HG03196 (cell line): ENCODE measurements at regions not wholly inside any gene's neighbourhood (a gene's known extent, or its start where the extent isn't known, plus 50 kb on each side); places are given as distances from the start of the nearest gene placed in this dataset.

Experiments used
- ATAC-seq: cut with Tn5 transposase; IDR thresholded peaks from one replicate; pipeline ENCODE4 v1.9.1; 2021; ENCODE audit not compliant: unreplicated experiment

DNA sequence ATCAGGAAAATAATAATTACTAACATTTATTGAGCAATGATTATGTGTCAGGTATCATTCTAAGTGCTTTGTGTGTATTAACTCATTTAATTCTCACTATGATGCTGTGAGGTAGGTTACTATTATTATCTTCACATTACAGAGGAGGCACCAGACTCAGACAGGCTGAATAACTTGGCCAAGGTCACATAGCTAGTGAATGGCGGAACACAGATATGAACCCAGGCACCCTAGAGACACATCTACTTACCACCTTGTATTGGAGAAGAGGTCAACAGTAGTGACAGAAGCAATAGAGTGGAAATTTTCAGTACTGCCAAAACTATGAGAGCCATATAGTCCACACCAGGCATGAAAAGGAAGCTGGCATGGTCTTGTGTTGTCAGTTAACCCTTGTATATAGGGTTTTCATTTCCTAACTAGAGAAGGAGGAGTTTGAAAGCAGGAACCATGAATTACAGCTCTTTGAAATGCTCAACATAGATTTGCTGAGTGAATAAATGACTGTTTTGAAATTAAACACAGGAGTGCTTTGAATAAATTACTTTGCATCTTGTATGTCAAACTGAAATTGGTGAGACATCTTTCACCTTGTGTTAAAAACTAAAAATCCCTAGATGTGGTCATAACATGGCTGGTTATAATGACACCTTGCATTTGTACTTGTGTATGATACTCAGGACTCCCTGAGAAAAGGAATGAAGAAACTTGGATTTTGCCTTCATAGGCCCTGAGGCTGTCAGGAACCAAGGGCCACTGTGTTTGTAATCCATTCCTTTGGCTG lies 71.8 kb downstream of the RTL9 start:
- ATAC-seq: no peak

DNA sequence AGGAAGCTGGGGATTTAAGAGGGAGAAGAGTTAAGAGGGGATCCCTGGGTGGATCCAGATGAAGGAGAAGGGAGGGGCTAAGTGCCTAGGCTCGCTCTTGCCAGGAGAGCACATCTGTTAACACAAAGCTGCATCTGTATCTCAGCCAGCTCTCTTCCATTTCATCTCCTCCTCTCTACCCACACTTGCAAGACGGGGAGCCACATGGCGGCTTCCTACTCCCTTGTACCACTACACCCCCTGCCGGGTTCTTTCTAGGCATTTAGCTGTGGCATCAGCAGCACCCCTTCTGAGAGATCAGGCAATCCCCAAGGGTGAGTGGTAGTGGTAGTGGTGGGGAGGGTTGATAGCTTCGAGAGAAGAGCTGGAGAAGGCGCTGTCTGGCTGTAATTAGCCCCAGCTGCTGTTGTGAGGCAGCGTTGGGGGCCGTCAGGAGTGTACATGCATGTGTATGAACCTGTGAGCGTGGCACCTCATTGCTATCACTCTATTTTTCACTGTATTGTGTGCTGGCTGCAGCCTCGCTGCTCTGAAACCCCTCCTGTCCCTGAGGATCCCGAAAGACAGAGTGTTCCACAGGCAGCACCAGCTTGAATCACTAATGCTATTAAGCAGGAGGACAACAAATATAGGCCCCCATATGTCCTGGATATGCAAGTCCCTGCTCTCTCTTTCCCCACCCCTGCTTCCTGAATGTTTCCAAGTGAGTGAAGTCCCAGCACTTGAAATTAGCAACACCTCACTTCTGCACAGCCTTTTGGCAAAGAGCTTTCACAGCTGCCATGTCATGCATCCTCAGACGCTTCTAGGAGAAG lies 73.7 kb downstream of the RTL9 start:
- no peak for ATAC-seq

DNA sequence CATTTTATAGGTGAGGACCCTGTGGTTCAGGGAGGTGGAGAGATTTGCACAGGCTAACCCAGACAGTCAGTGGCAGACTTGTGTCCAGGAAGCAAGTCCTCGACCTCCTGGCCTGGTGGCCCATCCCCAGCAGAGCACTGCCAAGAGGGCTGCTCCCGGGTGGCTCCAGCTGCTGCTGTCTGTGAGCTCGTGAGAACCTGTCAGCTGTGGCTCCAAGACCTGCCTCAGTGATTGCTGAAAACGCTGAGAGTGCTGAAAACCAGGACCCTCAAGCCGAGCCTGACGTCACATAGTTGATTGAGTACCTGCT lies 74.2 kb downstream of the RTL9 start:
- ATAC-seq: no peak

DNA sequence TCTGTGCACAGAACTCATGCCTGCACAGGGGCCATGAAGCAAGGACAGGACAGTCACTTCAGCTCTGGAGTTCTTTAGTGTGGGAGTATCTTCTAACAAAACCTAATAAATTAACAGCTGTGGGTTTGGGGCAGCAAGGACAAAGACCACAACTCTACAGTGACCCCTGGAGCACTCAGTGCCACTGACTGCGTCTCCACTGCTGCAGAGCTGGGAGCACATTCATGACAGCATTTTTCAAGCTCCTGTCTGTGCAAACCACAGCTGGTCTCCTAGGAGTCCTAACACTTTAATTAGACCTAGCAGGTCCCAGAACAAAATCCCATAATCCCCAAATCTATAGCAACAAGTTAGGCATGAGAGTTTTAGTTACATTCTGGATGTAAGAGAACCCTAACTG lies 76.5 kb downstream of the RTL9 start:
- no peak for ATAC-seq

DNA sequence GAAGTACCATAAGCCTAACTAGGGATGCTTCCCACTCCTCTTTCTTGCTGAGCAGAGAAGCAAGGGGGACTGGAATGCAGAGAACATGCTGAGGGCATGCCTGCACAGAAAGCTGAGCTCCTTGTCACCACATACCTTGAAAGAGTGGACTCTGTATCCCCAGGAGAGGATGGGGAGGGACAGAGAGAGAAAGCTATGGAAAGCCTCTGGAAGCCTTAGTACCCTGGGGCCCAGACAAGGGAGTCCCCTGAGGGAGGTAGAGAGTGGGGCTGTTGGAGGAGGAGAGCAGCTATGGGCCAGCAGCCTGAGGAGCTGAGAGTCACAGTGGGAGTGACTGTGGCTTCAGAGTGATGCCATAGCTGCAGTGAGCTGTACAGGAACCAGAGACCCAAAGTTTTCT lies 77.9 kb downstream of the RTL9 start:
- ATAC-seq: no peak

DNA sequence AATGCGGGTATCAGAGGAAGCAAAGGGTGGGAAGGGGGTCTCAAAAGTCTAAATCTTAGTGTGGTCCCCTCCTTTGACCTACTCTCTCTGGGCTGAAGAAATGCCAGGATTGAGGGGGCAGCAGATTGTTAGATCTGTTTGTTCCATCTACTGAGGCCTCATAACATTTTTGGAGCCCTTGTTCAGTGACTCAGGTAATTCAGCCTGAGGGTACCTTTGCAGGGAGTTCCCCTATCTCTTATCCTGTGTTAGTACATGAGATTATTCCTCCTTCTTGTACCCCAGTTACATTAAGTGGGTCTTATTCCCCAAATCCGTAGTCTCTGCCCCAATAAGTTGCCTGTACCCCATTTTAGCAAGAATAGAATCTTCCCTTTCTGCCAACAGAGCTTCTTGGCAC lies 79.0 kb downstream of the RTL9 start:
- no peak for ATAC-seq

DNA sequence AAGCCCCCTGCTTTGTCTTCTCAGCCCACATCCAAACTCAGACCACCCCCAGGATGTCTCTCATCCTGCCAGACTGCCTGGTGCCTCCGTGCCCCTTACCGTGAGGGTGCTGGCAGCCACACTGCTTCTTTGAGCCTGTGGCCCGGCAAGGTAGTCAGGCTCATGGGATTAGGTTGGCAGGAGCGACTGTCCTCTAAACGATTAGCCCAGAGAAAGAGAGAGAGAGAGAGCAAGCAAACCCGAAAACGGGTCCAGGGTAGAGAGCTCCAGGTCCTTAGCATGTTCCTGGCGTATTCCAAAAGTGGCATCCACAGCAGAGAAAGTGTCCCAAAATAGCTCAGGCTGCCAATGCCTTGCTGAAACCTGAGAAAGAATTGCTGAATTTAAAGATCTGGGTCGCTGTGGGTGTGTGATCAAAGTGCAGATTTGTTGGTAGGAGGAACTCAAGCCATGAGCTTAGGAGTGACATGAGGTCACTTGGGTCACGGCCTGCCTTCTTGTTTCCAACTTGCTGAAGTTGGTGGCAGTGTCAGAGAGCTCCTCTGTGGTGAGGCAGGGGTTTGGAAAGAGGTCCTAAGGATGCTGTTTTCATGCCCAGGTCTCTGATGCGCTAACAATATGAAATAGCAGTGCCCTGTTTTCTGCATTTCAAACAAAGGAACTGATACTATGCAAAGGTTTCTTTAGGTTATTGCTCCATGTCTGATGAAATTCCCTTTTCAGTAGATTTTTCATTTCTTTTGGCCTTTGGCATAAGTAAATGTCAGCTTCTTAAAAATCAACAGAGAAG lies 81.6 kb downstream of the RTL9 start:
- no peak for ATAC-seq

DNA sequence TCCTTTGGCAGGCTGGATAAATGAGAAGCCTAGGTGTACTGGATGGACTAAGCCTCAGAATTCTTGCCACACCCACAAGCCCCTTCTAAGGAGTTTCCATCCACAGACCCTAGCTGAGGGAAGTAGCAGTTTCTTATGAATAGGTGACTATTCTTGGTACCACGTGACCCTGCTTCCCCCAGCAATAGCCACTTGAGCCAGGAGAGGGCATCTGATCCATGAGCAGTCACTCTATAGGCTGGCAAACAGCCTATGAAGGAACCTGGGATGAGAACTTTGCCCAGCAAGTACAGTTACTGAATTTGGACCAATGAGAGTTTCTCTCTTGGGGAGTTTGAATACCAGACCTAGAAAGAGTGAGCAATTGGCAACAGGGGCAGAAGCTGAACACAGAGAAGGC lies 84.0 kb downstream of the RTL9 start:
- no peak for ATAC-seq

DNA sequence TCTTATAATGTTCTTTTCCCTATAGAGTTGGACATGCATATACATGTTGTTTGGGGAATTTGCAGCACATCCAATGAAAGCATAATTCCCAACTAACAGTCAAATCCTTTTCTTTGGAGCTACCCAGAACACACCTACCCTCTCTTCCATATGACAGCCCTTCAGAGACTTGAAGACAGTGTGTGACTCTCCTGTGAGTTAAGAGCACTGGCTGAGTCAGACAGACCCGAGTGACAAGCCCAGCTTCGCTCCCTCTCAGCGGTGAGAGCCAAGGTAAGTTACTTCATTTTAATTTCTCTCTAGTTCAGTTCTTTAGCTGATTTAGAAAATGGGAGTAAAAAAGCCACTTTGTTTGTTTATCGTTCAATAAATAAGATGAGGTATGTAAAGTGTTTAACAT lies 86.3 kb downstream of the RTL9 start:
- ATAC-seq: no peak

DNA sequence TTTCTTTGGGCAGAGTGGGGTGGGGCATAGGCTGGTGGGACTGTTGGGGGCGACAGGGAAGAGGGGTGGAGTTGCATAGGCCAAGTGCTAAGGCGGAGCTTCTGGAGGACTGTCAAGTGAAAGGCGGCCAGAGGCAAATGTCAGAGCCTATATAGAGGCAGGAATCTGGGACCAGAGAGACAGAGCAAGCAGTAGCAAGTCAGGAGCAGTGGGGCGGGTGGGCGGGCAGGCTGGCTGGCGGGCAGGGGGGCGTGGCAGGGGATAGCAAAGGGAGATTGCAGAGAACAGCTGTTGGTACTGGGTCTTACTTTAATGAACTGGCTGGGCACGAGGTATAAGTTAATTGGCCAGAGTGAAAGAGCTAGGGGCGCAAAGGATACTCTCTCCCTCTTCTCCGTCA lies 89.8 kb downstream of the RTL9 start:
- ATAC-seq: no peak

DNA sequence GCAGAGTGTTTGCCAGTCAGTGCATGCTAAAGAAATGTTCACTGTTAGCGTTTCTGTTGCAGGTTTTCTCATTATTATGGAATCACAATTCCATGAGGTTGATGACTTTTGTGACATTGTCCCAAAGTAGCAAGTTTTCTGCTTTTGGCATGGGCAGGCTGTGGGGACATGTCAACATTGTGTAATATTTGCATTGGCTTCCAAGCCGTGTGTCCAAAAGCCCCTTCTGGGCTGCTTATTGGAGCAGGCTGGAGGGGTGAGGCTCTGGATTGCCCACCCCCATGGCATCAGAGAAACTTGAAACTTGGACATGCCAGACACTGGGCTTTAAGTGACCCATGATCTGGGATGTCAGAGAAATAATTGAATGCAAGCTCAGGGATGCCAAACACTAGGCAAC lies 90.7 kb downstream of the RTL9 start:
- no peak for ATAC-seq

DNA sequence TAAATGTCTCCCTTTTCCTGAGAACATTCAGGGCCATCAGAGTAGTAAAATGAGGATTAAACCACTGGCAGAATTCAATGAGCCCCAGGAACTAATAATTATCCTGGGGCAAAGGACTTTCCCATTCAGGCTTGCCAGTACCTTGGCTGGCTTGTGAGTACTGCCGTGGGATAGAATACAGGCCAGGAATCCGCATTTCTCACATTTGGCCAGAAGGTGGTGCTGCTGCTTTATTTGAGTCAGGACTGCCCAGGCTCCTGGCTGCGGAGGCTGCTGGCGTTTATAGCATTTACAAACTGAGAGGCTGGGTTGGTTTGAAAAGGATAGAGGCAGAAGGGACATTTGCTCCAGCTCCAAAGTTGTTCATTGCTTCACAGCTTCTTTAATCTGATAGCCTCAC lies 91.4 kb downstream of the RTL9 start:
- peak; percentile 59 for ATAC-seq

DNA sequence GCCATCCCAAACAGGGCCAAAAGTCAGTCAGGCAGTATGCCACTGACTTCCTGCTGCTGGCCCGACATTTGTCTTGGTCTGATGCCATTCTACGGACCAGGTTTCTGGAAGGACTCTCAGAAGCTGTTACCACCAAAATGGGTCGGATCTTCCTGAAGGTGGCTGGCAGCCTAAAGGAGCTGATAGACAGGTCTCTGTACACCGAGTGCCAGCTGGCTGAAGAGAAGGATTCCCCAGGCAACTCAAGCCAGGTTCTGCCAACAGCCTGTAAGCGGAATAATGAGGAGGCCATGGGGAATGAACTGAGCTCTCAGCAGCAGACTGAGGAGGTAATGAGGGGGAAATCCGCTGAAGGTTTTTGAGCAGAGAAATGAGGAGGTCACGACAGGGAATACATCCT lies 95.7 kb downstream of the RTL9 start:
- no peak for ATAC-seq

DNA sequence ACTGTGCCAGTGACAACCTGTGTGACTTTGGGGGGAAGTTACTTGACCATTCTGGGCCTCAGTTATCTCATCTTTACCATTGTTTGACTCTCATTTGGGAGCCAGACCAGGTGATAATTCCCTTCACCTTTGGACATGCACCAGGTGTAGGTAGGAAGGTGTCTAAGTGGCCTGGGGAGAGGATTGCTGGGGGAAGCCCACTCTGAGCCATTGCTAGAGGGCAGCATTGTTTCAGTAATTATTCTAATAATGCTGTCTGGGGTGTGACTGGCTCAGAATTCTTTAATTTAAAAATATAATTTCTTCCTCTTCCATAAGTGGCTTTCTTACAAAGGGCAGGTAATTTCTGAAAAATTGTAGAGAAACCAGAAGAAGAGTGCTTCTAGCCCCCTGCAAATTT lies 104.3 kb downstream of the RTL9 start:
- no peak for ATAC-seq

DNA sequence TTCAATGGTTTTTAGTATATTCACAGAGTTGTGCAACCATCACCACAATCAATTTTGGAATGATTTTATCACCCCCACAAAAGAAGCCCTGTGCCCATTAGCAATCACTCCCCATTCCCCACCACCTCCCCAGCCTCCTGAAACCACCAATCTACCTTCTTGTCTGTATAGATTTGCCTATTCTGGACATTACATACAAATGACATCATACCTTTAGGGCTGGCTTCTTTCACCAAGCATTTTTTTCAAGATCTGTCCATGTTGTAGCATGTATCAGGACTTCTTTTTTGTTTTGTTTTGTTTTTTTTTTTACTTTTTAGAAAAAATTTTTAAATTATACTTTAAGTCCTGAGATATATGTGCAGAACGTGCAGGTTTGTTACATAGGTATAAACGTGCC lies 108.1 kb downstream of the RTL9 start:
- no peak for ATAC-seq

DNA sequence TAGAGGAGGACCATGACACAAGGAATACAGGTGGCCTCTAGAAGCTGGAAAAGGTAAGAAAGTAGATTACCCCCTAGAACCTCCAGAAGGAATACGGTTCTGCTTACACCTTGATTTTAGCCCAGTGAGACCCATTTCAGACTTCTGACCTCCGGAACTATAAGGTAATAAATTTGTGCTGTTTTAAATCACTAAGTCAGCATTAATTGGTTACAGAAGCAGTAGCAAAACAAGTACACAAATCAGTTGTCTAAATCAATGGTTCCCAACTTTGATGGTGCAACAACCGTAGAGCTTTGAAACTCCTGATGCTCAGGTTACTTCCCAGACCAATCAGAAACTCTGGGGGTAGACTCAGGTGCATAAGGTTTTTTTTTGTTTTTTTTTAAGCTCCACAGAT lies 113.6 kb downstream of the RTL9 start:
- ATAC-seq: no peak

DNA sequence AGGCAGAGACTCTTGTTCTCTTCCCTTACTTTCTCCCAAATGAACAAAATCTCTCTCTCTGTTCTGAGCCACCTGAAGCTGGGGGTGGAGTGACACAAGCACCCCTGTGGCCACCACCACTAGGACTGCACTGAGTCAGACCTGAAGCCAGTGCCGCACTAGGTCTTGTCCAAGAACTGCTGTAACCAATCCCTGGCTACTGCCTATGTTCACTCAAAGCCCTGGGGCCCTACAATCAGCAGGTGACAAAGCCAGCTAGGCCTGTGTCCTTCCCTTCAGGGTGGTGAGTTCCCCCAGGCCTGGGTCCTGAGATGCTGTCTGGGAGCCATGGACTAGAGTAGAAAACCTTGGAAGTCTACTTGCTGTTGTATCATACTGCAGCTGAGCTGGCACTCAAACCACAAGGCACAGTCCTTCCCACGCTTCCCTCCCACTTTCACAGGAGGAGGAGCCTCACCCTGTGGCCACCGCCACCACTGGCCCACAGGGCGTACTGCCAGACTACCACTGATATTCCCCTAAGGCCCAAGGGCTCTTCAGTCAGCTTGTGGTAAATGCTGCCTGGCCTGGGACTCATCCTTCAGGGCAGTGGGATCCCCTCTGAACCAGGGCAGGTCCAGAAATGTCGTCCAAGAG lies 119.1 kb downstream of the RTL9 start:
- ATAC-seq: no peak

DNA sequence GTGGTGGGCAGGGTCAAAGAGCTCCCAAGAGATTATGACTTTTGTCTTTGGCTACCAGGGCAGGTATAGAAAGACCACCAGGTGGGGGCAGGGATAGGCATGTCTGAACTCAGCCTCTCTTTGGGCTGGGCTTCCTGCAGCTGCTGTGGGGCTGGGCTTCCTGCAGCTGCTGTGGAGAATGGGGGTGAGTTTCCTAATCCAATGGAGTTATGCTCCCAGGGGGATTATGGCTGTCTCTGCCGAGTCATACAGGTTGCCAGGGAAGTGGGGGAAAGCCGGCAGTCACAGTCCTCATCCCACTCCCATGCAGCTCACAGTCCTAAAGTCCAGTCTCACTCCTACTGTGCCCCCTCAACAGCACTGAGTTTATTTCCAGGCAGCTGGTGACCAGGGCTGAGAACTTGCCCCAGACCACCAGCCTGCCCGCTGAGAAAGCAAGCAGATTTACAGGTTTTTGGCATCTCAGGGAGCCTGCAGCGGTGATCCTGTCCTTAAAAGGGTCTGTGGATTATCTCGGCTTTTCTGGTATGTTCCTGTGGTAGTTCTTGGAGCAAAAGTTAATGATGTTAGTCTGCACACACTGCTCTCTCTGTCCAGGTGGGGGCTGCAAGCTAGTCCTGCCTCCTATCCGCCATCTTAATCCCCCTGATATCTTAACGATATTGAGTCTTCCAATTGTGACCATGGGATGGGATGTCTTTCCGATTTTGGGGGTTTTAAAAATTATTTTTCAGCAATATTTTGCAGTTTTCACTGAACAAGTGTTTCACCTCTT lies 133.4 kb downstream of the RTL9 start:
- no peak for ATAC-seq

DNA sequence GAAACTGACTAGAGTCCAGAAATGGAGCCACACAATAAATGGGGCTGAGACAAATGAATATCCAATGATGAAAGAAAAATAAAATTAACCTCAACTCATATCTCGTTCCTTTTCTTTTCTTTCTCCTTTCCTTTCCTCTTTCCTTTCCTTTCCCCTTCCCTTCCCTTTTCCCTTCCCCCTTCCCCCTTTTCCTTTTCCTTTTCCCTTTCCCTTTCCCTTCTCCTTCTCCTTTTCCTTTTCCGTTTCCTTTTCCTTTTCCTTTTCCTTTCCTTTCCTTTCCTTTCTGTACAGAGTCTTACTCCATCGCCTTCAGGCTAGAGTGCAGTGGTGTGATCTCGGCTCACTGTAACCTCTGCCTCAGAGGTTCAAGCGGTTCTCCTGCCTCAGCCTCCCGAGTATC lies 146.3 kb downstream of the RTL9 start:
- ATAC-seq: no peak

DNA sequence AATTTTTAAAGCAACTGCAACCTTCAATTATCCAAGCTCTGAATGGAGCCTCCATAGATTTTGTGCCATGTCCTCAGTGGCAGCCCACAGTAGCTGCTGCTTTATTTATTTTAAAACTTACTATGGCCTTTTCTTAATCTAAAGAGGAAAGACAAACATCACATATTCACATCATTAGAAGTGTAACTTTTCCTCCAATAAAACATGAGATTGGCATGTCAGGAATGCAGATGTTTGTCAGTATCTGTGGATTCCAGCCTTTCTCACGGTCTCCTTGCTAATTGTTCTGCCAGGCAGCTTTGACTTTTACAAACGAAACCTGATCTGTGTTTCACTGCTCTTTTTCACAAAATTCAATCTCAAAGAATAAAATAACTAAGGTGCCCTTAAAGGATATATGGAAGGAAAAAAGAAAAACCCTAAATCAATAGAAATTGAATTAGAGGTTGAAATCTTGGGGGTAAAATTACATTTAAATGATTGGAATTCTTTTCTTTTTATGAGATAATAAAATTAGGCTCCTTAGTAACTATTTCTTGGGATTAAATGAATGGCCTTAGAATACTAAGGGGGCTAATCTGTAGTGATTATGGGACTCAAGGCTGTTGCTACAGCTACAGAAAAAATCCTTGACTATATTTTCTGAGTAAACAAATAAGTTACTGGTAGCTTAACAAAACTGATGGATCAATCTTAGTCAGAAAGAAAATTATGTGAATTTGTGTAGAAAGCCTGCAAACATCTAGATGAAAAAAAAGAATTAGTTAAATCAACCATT lies 151.3 kb downstream of the RTL9 start:
- ATAC-seq: no peak
